ENCODE measurements at regions not wholly inside any gene's neighbourhood (a gene's known extent, or its start where the extent isn't known, plus 50 kb on each side); places are given as distances from the start of the nearest gene placed in this dataset.

- H3K79me2 ChIP-seq (ENCODE audit: low read length) = no peaks in the 10 kb centered on the region
- H3K4me1 ChIP-seq (ENCODE audit: low read length) = no peaks in the 10 kb centered on the region
- no peaks in the 10 kb centered on the region for H3K9me2 ChIP-seq (replicated peaks; ENCODE audit: insufficient read depth, low read length)
- no peaks in the 10 kb centered on the region for H3K36me3 ChIP-seq (replicated peaks; ENCODE audit: insufficient read depth, low read length)
- H3K4me2 ChIP-seq (ENCODE audit: low read depth, low read length) = no peak overlapping the region
- no peaks in the 10 kb centered on the region for H4K20me1 ChIP-seq (ENCODE audit: insufficient read depth, low read length)
- TF ChIP-seq EZH2 (optimal IDR thresholded peaks at IDR 0.05; ENCODE audit: low read depth, low read length) = no peak
- no peak for TF ChIP-seq EZH2phosphoT487 (IDR thresholded peaks at IDR 0.05; ENCODE audit: low read length)
- no peak for TF ChIP-seq CTCF (IDR thresholded peaks at IDR 0.05; ENCODE audit: low read length)
- no peaks in the 10 kb centered on the region for H3F3A ChIP-seq (ENCODE audit: insufficient read depth, low read length)
- no peak overlapping the region for H3K4me3 ChIP-seq (ENCODE audit: low read length)
- no peak overlapping the region for H3K9ac ChIP-seq (ENCODE audit: low read length)
- no peaks in the 10 kb centered on the region for H3K27me3 ChIP-seq (replicated peaks; ENCODE audit: insufficient read depth, low read length)
- DNase-seq = no peak
- no peak overlapping the region for H2AFZ ChIP-seq (ENCODE audit: low read length)
- no peaks in the 10 kb centered on the region for H3K9me3 ChIP-seq (replicated peaks; ENCODE audit: insufficient read depth, low read length)
- H3K27ac ChIP-seq (ENCODE audit: low read length) = no peak overlapping the region
These were observed 69.9 kb upstream of the FOXQ1 start for GRCh38 chr6:1242021-1242420.

- no peaks in the 10 kb centered on the region for H3F3A ChIP-seq (ENCODE audit: insufficient read depth, low read length)
- TF ChIP-seq EZH2phosphoT487 (IDR thresholded peaks at IDR 0.05; ENCODE audit: low read length) (no peak), CTCF (IDR thresholded peaks at IDR 0.05; ENCODE audit: low read length) (no peak), EZH2 (optimal IDR thresholded peaks at IDR 0.05; ENCODE audit: low read depth, low read length) (no peak)
- H4K20me1 ChIP-seq (ENCODE audit: insufficient read depth, low read length) = no peaks in the 10 kb centered on the region
- H3K79me2 ChIP-seq (ENCODE audit: low read length) = no peaks in the 10 kb centered on the region
- H3K4me3 ChIP-seq (ENCODE audit: low read length) = no peak overlapping the region
- DNase-seq = no peak
- no peak overlapping the region for H3K4me2 ChIP-seq (ENCODE audit: low read depth, low read length)
- H3K36me3 ChIP-seq (replicated peaks; ENCODE audit: insufficient read depth, low read length) = no peaks in the 10 kb centered on the region
- H3K27me3 ChIP-seq (replicated peaks; ENCODE audit: insufficient read depth, low read length) = no peaks in the 10 kb centered on the region
- no peak overlapping the region for H3K9ac ChIP-seq (ENCODE audit: low read length)
- H3K27ac ChIP-seq (ENCODE audit: low read length) = no peak overlapping the region
- no peaks in the 10 kb centered on the region for H3K9me2 ChIP-seq (replicated peaks; ENCODE audit: insufficient read depth, low read length)
- no peaks in the 10 kb centered on the region for H3K9me3 ChIP-seq (replicated peaks; ENCODE audit: insufficient read depth, low read length)
- H2AFZ ChIP-seq (ENCODE audit: low read length) = no peak overlapping the region
- H3K4me1 ChIP-seq (ENCODE audit: low read length) = no peaks in the 10 kb centered on the region
These were observed 71.1 kb upstream of the FOXQ1 start for GRCh38 chr6:1240766-1241318.

- DNase-seq = no peak
- Histone ChIP-seq H3K4me2 (ENCODE audit: low read depth, low read length) (no peak overlapping the region), H3K27ac (ENCODE audit: low read length) (no peak overlapping the region), H3K27me3 (replicated peaks; ENCODE audit: insufficient read depth, low read length) (no peaks in the 10 kb centered on the region), H3K9me2 (replicated peaks; ENCODE audit: insufficient read depth, low read length) (no peaks in the 10 kb centered on the region), H3K79me2 (ENCODE audit: low read length) (no peaks in the 10 kb centered on the region), H3K36me3 (replicated peaks; ENCODE audit: insufficient read depth, low read length) (no peaks in the 10 kb centered on the region), H3K4me1 (ENCODE audit: low read length) (no peaks in the 10 kb centered on the region), H3K4me3 (ENCODE audit: low read length) (no peak overlapping the region), H4K20me1 (ENCODE audit: insufficient read depth, low read length) (no peaks in the 10 kb centered on the region), H3K9me3 (replicated peaks; ENCODE audit: insufficient read depth, low read length) (no peaks in the 10 kb centered on the region), H3K9ac (ENCODE audit: low read length) (no peak overlapping the region), H2AFZ (ENCODE audit: low read length) (no peak overlapping the region), H3F3A (ENCODE audit: insufficient read depth, low read length) (no peaks in the 10 kb centered on the region)
- TF ChIP-seq EZH2 (optimal IDR thresholded peaks at IDR 0.05; ENCODE audit: low read depth, low read length) = no peak
- no peak for TF ChIP-seq EZH2phosphoT487 (IDR thresholded peaks at IDR 0.05; ENCODE audit: low read length)
These were observed 72.1 kb upstream of the FOXQ1 start for GRCh38 chr6:1239805-1240204.

GRCh38 chr6:1238040-1238439 is 73.9 kb upstream of the FOXQ1 start:
- Histone ChIP-seq H3K9me3 (replicated peaks; ENCODE audit: insufficient read depth, low read length) (no peaks in the 10 kb centered on the region), H4K20me1 (ENCODE audit: insufficient read depth, low read length) (no peaks in the 10 kb centered on the region), H3K36me3 (replicated peaks; ENCODE audit: insufficient read depth, low read length) (no peaks in the 10 kb centered on the region), H3K4me3 (ENCODE audit: low read length) (no peak overlapping the region), H3K27ac (ENCODE audit: low read length) (no peak overlapping the region), H3K27me3 (replicated peaks; ENCODE audit: insufficient read depth, low read length) (no peaks in the 10 kb centered on the region), H3K79me2 (ENCODE audit: low read length) (no peaks in the 10 kb centered on the region), H2AFZ (ENCODE audit: low read length) (no peak overlapping the region), H3K9me2 (replicated peaks; ENCODE audit: insufficient read depth, low read length) (no peaks in the 10 kb centered on the region), H3K4me2 (ENCODE audit: low read depth, low read length) (no peak overlapping the region), H3K4me1 (ENCODE audit: low read length) (no peaks in the 10 kb centered on the region), H3F3A (ENCODE audit: insufficient read depth, low read length) (no peaks in the 10 kb centered on the region), H3K9ac (ENCODE audit: low read length) (no peak overlapping the region)
- no peak for DNase-seq
- TF ChIP-seq CTCF (IDR thresholded peaks at IDR 0.05; ENCODE audit: low read length) (no peak), EZH2phosphoT487 (IDR thresholded peaks at IDR 0.05; ENCODE audit: low read length) (no peak), EZH2 (optimal IDR thresholded peaks at IDR 0.05; ENCODE audit: low read depth, low read length) (no peak)

Data from MM.1S (cell line).